Activated T-helper 1 cell treated with Interleukin-2 at 50 U/mL for 16 hours (primary cell): ENCODE measurements at regions not wholly inside any gene's neighbourhood (a gene's known extent, or its start where the extent isn't known, plus 50 kb on each side); places are given as distances from the start of the nearest gene placed in this dataset.
"Not testable (repeated sequence)": the region's sequence is repeated elsewhere in the genome, so short reads cannot be mapped to it uniquely, and the experiment has no call there.

Experiments used
- DNase-seq: peaks from one replicate; pipeline ENCODE4 v3.0.0-alpha.2; 2020; ENCODE audit warnings: low read depth

- DNase-seq: no peak
Observed at GRCh38 chr5:54821445-54822323, 163.7 kb downstream of the ESM1 start.

- DNase-seq: no peak
Observed at GRCh38 chr5:54820346-54821134, 164.9 kb downstream of the ESM1 start.

- no peak for DNase-seq
Observed at GRCh38 chr5:54807421-54807820, 178.0 kb downstream of the ESM1 start.

- no peak for DNase-seq
Observed at GRCh38 chr5:54804521-54804920, 180.9 kb downstream of the ESM1 start.

- no peak for DNase-seq
Observed at GRCh38 chr5:54804086-54804485, 181.3 kb downstream of the ESM1 start.

- no peak for DNase-seq
Observed at GRCh38 chr5:54803471-54804011, 181.9 kb downstream of the ESM1 start.

- DNase-seq: no peak
Observed at GRCh38 chr5:54799645-54800044, 185.7 kb downstream of the ESM1 start.

- no peak for DNase-seq
Observed at GRCh38 chr5:54795777-54796176, 189.6 kb downstream of the ESM1 start.

- DNase-seq: no peak
Observed at GRCh38 chr5:54795284-54795683, 190.1 kb downstream of the ESM1 start.

GRCh38 chr5:54794135-54794975 is 191.0 kb downstream of the ESM1 start:
- DNase-seq: no peak

GRCh38 chr5:54793468-54794134 is 191.8 kb downstream of the ESM1 start:
- no peak for DNase-seq

GRCh38 chr5:54792611-54793404 is 192.6 kb downstream of the ESM1 start:
- DNase-seq: no peak

GRCh38 chr5:54787910-54788309 is 197.5 kb downstream of the ESM1 start:
- not testable (repeated sequence) for DNase-seq

GRCh38 chr5:54785729-54786591 is 199.4 kb downstream of the ESM1 start:
- no peak for DNase-seq

GRCh38 chr5:54778783-54779182 is 206.6 kb downstream of the ESM1 start:
- DNase-seq: no peak

GRCh38 chr5:54775645-54776044 is 209.7 kb downstream of the ESM1 start:
- DNase-seq: no peak

GRCh38 chr5:54774281-54775170 is 210.9 kb downstream of the ESM1 start:
- DNase-seq: no peak

GRCh38 chr5:54772684-54773083 is 212.7 kb downstream of the ESM1 start:
- no peak for DNase-seq

- no peak for DNase-seq
Observed at GRCh38 chr5:54772231-54772630, 213.2 kb downstream of the ESM1 start.
